Aorta (tissue), 5 donors: ENCODE measurements at regions not wholly inside any gene's neighbourhood (a gene's known extent, or its start where the extent isn't known, plus 50 kb on each side); places are given as distances from the start of the nearest gene placed in this dataset.

ENCODE experiments used
- ATAC-seq: fragments of 200-7000 bp; cut with Tn5 transposase; one replicate; pipeline ENCODE4 v1.9.1; 2022; ENCODE audit warnings: moderate library complexity; ENCODE audit not compliant: low FRiP score
- DNase-seq, 2 donors: peaks; one replicate each; pipeline ENCODE4 v3.0.0-alpha.2; 2020
- H3K27ac ChIP-seq, 2 donors: one replicate each; pipeline ENCODE4 v1.5.1; 2013; ENCODE audit warnings: low read length in 2 of 2, mild to moderate bottlenecking in 2 of 2, moderate library complexity in 2 of 2, control low read depth in 1 of 2, inconsistent platforms in 1 of 2, low read depth in 1 of 2
- H3K27me3 ChIP-seq, 2 donors: one replicate each; pipeline ENCODE4 v1.6.1; 2013; ENCODE audit warnings: control low read depth in 1 of 2, low read length in 1 of 2, mild to moderate bottlenecking in 1 of 2, moderate library complexity in 1 of 2; ENCODE audit not compliant: insufficient read depth in 2 of 2, control insufficient read depth in 1 of 2
- H3K36me3 ChIP-seq, 2 donors: one replicate each; pipeline ENCODE4 v1.6.1; 2013; ENCODE audit warnings: control low read depth in 1 of 2, low read length in 1 of 2, mild to moderate bottlenecking in 1 of 2; ENCODE audit not compliant: insufficient read depth in 2 of 2, control insufficient read depth in 1 of 2
- H3K4me1 ChIP-seq, 2 donors: one replicate each; pipeline ENCODE4 v1.6.1; 2013; ENCODE audit warnings: low read length in 2 of 2, control low read depth in 1 of 2, mild to moderate bottlenecking in 1 of 2, moderate library complexity in 1 of 2; ENCODE audit not compliant: insufficient read depth in 2 of 2, control insufficient read depth in 1 of 2
- H3K4me3 ChIP-seq, 2 donors: one replicate each; pipeline ENCODE4 v1.5.1; 2013; ENCODE audit warnings: low read length in 2 of 2, control low read depth in 1 of 2, mild to moderate bottlenecking in 1 of 2
- H3K9me3 ChIP-seq: one replicate; pipeline ENCODE4 v1.6.1; 2013; ENCODE audit warnings: mild to moderate bottlenecking, low read length; ENCODE audit not compliant: control insufficient read depth
- WGBS, 2 donors: extraction: QIAGEN DNeasy Blood & Tissue Kit; methylation state at CpG; one replicate each; pipeline ENCODE4 v1.1.7; 2013; 5-methylcytosine and 5-hydroxymethylcytosine counted together
- intact Hi-C, 2 donors: fragments of 100-400 bp; cut with DNase I; formaldehyde crosslinking; loops; one replicate each; pipeline versions ENCODE4 v1.14.2 to v1.15.0; 2022
- donor health status: healthy with polysubstance abuse.
- donor health status: Bipolar disorder and iron deficiency.
- donor health status: DM: no; HTN: no; CAD: no.
- donor health status: DM: no; HTN: no; CAD: no.
- donor health status: DM: yes; HTN: yes; CAD: no.

GRCh38 chr1:34359411-34359810 is 182.7 kb downstream of the C1orf94 start:
- Histone ChIP-seq H3K36me3 (no peaks in the 10 kb centered on the region), H3K27me3 (no peaks in the 10 kb centered on the region), H3K4me3 (no peak overlapping the region), H3K4me1 (no peaks in the 10 kb centered on the region), H3K9me3 (peaks cover 5% of the 10 kb centered on the region), H3K27ac (no peak overlapping the region)
- DNase-seq (no peak), ATAC-seq (no peak)
- 84 to 86% methylated on average over 4 of the region's 4 CpGs for WGBS, 2 donors
- intact Hi-C loops: no loop called here

GRCh38 chr1:34360574-34360973 is 183.9 kb downstream of the C1orf94 start:
- Histone ChIP-seq H3K4me3 (no peak overlapping the region), H3K9me3 (peaks cover 5% of the 10 kb centered on the region), H3K36me3 (no peaks in the 10 kb centered on the region), H3K27me3 (no peaks in the 10 kb centered on the region), H3K4me1 (no peaks in the 10 kb centered on the region), H3K27ac (no peak overlapping the region)
- DNase-seq (no peak), ATAC-seq (no peak)
- WGBS, 2 donors: 78 to 83% methylated on average over 3 of the region's 3 CpGs
- intact Hi-C loops: no loop called here

- H3K27ac ChIP-seq: no peak overlapping the region
- H3K27me3 ChIP-seq: no peaks in the 10 kb centered on the region
- H3K4me1 ChIP-seq: no peaks in the 10 kb centered on the region
- no peaks in the 10 kb centered on the region for H3K36me3 ChIP-seq
- ATAC-seq (no peak), DNase-seq (no peak)
- H3K4me3 ChIP-seq: no peak overlapping the region
- H3K9me3 ChIP-seq: peaks cover 5% of the 10 kb centered on the region
- intact Hi-C loops: no loop called here
- 39 to 41% methylated on average over 3 of the region's 3 CpGs for WGBS, 2 donors
Measured at GRCh38 chr1:34361121-34361520, 184.4 kb downstream of the C1orf94 start.

GRCh38 chr1:34361781-34362357 is 185.2 kb downstream of the C1orf94 start:
- DNase-seq: no peak
- intact Hi-C loops: no loop called here
- no peak overlapping the region for H3K4me3 ChIP-seq
- no peaks in the 10 kb centered on the region for H3K4me1 ChIP-seq
- no peak for ATAC-seq
- H3K36me3 ChIP-seq: no peaks in the 10 kb centered on the region
- 58 to 75% methylated on average over 2 of the region's 2 CpGs for WGBS, 2 donors
- H3K9me3 ChIP-seq: peaks cover 5% of the 10 kb centered on the region
- no peak overlapping the region for H3K27ac ChIP-seq
- H3K27me3 ChIP-seq: no peaks in the 10 kb centered on the region

- Histone ChIP-seq H3K4me3 (no peak overlapping the region), H3K9me3 (peaks cover 5% of the 10 kb centered on the region), H3K4me1 (no peaks in the 10 kb centered on the region), H3K36me3 (no peaks in the 10 kb centered on the region), H3K27me3 (no peaks in the 10 kb centered on the region), H3K27ac (no peak overlapping the region)
- no peak for ATAC-seq
- WGBS, 2 donors: 75 to 78% methylated on average over 4 of the region's 4 CpGs
- no peak for DNase-seq
- intact Hi-C loops: no loop called here
Measured at GRCh38 chr1:34362949-34363348, 186.2 kb downstream of the C1orf94 start.

- peaks cover 5% of the 10 kb centered on the region for H3K9me3 ChIP-seq
- H3K27me3 ChIP-seq: no peaks in the 10 kb centered on the region
- H3K4me1 ChIP-seq: no peaks in the 10 kb centered on the region
- H3K4me3 ChIP-seq: no peak overlapping the region
- H3K36me3 ChIP-seq: no peaks in the 10 kb centered on the region
- no peak for ATAC-seq
- intact Hi-C loops: no loop called here
- DNase-seq: no peak
- H3K27ac ChIP-seq: no peak overlapping the region
Measured at GRCh38 chr1:34363447-34363846, 186.7 kb downstream of the C1orf94 start.

- no peaks in the 10 kb centered on the region for H3K36me3 ChIP-seq
- H3K9me3 ChIP-seq: peaks cover 5% of the 10 kb centered on the region
- H3K27me3 ChIP-seq: no peaks in the 10 kb centered on the region
- no peak overlapping the region for H3K4me3 ChIP-seq
- ATAC-seq (no peak), DNase-seq (no peak)
- intact Hi-C loops: no loop called here
- 66 to 68% methylated on average over 4 of the region's 4 CpGs for WGBS, 2 donors
- H3K27ac ChIP-seq: no peak overlapping the region
- no peaks in the 10 kb centered on the region for H3K4me1 ChIP-seq
Measured at GRCh38 chr1:34363915-34364314, 187.2 kb downstream of the C1orf94 start.

- H3K36me3 ChIP-seq: no peaks in the 10 kb centered on the region
- H3K27me3 ChIP-seq: no peaks in the 10 kb centered on the region
- intact Hi-C loops: no loop called here
- H3K9me3 ChIP-seq: peaks cover 5% of the 10 kb centered on the region
- WGBS, 2 donors: 80 to 85% methylated on average over 4 of the region's 4 CpGs
- no peak overlapping the region for H3K4me3 ChIP-seq
- H3K27ac ChIP-seq: no peak overlapping the region
- H3K4me1 ChIP-seq: no peaks in the 10 kb centered on the region
- ATAC-seq (no peak), DNase-seq (no peak)
Measured at GRCh38 chr1:34364376-34364775, 187.7 kb downstream of the C1orf94 start.

GRCh38 chr1:34365295-34365694 is 188.6 kb downstream of the C1orf94 start:
- Histone ChIP-seq H3K27ac (no peak overlapping the region), H3K27me3 (no peaks in the 10 kb centered on the region), H3K4me1 (no peaks in the 10 kb centered on the region), H3K36me3 (no peaks in the 10 kb centered on the region), H3K4me3 (no peak overlapping the region), H3K9me3 (peaks cover 5% of the 10 kb centered on the region)
- DNase-seq: no peak
- intact Hi-C loops: no loop called here
- WGBS, 2 donors: 52 to 60% methylated on average over 1 of the region's 1 CpG
- no peak for ATAC-seq
